ENCODE measurements at regions not wholly inside any gene's neighbourhood (a gene's known extent, or its start where the extent isn't known, plus 50 kb on each side); places are given as distances from the start of the nearest gene placed in this dataset.

DNA sequence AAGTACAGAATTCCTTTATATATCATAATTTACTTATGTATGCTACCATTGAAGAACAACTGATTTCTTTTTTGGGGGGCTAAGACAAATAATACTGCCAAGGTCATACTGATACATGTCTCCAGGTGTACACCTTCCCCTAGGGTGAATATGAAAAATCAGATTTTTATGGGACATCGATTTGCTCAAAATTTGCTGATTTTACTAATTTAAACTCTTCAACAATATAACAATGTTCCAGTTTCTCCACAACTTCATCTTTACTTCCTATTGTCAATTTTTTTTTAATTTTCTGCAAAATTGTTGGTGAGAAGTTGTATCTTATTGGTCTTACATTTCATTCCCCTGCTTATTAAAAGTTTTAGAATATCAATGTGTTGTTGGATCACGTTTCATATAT is 495.4 kb upstream of the MANEA start:
- TF ChIP-seq ZNF138 (CRISPR knock-in tag; conservative IDR thresholded peaks at IDR 0.05) (no peak), GABPB1 (CRISPR knock-in tag; IDR thresholded peaks at IDR 0.05) (no peak), NFE2L1 (CRISPR knock-in tag; IDR thresholded peaks at IDR 0.05) (no peak), RORB (CRISPR knock-in tag; IDR thresholded peaks at IDR 0.05) (no peak), ZBTB21 (CRISPR knock-in tag; IDR thresholded peaks at IDR 0.05; ENCODE audit: borderline replicate concordance) (no peak), CREB1 (CRISPR knock-in tag; IDR thresholded peaks at IDR 0.05) (no peak), NR3C1 (CRISPR knock-in tag; conservative IDR thresholded peaks at IDR 0.05; ENCODE audit: low read depth) (no peak), NR1H2 (CRISPR knock-in tag; IDR thresholded peaks at IDR 0.05) (no peak)
- TF ChIP-seq, protein P1, sequence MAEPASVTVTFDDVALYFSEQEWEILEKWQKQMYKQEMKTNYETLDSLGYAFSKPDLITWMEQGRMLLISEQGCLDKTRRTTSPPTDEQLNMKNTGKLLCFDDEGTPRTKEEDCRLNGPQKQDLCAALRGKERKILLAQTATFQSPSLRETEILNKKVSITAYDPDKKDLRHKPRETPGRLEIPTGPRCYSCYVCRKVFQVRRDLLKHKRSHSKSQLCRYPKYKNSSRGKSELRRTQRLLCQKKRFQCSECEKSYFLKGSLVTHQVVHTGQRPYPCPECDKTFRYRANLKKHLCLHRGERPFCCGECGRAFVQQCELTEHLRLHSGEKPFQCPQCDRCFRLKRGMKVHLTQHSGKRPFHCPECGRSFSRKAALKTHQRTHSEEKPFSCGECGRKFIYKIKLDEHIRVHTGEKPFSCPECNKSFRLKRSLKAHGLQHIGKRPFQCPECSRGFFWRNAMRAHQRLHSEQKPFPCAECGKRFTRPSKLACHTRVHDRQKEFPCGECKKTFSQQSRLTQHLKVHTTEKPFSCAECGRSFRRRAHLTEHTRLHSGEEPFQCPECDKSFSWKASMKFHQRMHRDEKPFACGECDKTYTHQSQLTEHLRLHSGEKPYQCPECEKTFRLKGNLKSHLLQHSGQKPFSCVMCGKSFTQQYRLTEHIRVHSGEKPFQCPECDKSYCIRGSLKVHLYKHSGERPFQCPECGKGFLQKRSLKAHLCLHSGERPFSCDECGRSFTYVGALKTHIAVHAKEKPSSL (CRISPR knock-in tag; conservative IDR thresholded peaks at IDR 0.05) = no peak
- TF ChIP-seq, protein P2, sequence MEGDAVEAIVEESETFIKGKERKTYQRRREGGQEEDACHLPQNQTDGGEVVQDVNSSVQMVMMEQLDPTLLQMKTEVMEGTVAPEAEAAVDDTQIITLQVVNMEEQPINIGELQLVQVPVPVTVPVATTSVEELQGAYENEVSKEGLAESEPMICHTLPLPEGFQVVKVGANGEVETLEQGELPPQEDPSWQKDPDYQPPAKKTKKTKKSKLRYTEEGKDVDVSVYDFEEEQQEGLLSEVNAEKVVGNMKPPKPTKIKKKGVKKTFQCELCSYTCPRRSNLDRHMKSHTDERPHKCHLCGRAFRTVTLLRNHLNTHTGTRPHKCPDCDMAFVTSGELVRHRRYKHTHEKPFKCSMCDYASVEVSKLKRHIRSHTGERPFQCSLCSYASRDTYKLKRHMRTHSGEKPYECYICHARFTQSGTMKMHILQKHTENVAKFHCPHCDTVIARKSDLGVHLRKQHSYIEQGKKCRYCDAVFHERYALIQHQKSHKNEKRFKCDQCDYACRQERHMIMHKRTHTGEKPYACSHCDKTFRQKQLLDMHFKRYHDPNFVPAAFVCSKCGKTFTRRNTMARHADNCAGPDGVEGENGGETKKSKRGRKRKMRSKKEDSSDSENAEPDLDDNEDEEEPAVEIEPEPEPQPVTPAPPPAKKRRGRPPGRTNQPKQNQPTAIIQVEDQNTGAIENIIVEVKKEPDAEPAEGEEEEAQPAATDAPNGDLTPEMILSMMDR (IDR thresholded peaks at IDR 0.05) = no peak

All from WTC11 (cell line).